Mammary epithelial cell (primary cell): ENCODE measurements at regions not wholly inside any gene's neighbourhood (a gene's known extent, or its start where the extent isn't known, plus 50 kb on each side); places are given as distances from the start of the nearest gene placed in this dataset.
"Not testable (repeated sequence)": the region's sequence is repeated elsewhere in the genome, so short reads cannot be mapped to it uniquely, and the experiment has no call there.

ENCODE experiments used
- CTCF ChIP-seq, 2 donors: IDR thresholded peaks in 1 of 2; conservative IDR thresholded peaks in 1 of 2; 2 replicates each; pipeline ENCODE4 v1.5.1; 2011 to 2012; ENCODE audit warnings: inconsistent platforms in 2 of 2, low read length in 2 of 2, mild to moderate bottlenecking in 2 of 2, control low read depth in 1 of 2, low read depth in 1 of 2; ENCODE audit not compliant: insufficient read depth in 1 of 2; ENCODE audit errors: extremely low read depth in 1 of 2
- EZH2 ChIP-seq: IDR thresholded peaks from 2 replicates; pipeline ENCODE4 v1.6.1; 2012; ENCODE audit warnings: low read length, inconsistent platforms, borderline replicate concordance

DNA sequence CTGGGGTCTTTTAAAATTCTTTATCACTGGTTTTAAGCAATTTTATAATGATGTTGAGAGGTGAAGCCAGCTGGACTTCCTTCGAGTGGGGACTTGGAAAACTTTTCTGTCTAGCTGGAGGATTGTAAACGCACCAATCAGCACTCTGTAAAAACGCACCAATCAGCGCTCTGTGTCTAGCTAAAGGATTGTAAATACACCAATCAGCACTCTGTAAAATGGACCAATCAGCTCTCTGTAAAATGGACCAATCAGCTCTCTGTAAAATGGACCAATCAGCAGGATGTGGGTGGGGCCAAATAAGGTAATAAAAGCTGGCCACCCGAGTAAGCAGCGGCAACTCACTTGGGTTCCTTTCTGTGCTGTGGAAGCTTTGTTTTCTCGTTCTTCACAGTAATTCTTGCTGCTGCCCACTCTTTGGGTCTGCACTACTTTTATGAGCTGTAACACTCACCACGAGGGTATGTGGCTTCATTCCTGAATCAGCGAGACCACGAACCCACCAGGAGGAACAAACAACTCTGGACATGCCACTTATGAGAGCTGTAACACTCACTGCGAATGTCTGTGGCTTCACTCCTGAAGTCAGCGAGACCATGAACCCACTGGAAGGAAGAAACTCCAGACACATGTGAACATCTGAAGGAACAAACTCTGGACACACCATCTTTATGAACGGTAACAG is 462.6 kb downstream of the GUCY1A2 start:
- not testable (repeated sequence) for TF ChIP-seq CTCF (conservative IDR thresholded peaks at IDR 0.05 in 1 of 2, IDR thresholded peaks at IDR 0.05 in 1 of 2; ENCODE audit: extremely low read depth in 1 of 2, insufficient read depth in 1 of 2, low read depth in 1 of 2, low read length in 2 of 2); EZH2
